ENCODE measurements at regions not wholly inside any gene's neighbourhood (a gene's known extent, or its start where the extent isn't known, plus 50 kb on each side); places are given as distances from the start of the nearest gene placed in this dataset.
"Not testable (repeated sequence)": the region's sequence is repeated elsewhere in the genome, so short reads cannot be mapped to it uniquely, and the experiment has no call there.

GRCh38 chr9:66152406-66152805 is 415.5 kb downstream of the FOXD4L4 start:
- DNase-seq, result not testable (repeated sequence)

GRCh38 chr9:66153021-66153725 is 416.2 kb downstream of the FOXD4L4 start:
- peak; percentile 20 for DNase-seq

GRCh38 chr9:66153971-66154691 is 417.2 kb downstream of the FOXD4L4 start:
- DNase-seq, result not testable (repeated sequence)

GRCh38 chr9:66182316-66182715 is 445.4 kb downstream of the FOXD4L4 start:
- DNase-seq, result not testable (repeated sequence)

GRCh38 chr9:66183648-66184047 is 446.7 kb downstream of the FOXD4L4 start:
- not testable (repeated sequence) for DNase-seq

- DNase-seq, result not testable (repeated sequence)
These were observed 460.3 kb downstream of the FOXD4L4 start for GRCh38 chr9:66197199-66197598.

GRCh38 chr9:66198421-66198820 is 461.5 kb downstream of the FOXD4L4 start:
- DNase-seq, result not testable (repeated sequence)

- DNase-seq, result not testable (repeated sequence)
These were observed 469.7 kb downstream of the FOXD4L4 start for GRCh38 chr9:66206617-66207016.

- not testable (repeated sequence) for DNase-seq
These were observed 471.0 kb downstream of the FOXD4L4 start for GRCh38 chr9:66207914-66208313.

- DNase-seq, result not testable (repeated sequence)
These were observed 507.8 kb downstream of the FOXD4L4 start for GRCh38 chr9:66244763-66245162.

GRCh38 chr9:66245481-66245880 is 508.5 kb downstream of the FOXD4L4 start:
- not testable (repeated sequence) for DNase-seq

- not testable (repeated sequence) for DNase-seq
These were observed 520.6 kb downstream of the FOXD4L4 start for GRCh38 chr9:66257581-66257980.

GRCh38 chr9:66261576-66261975 is 524.6 kb downstream of the FOXD4L4 start:
- not testable (repeated sequence) for DNase-seq

- not testable (repeated sequence) for DNase-seq
These were observed 526.7 kb downstream of the FOXD4L4 start for GRCh38 chr9:66263621-66264020.

GRCh38 chr9:66264786-66265185 is 527.8 kb downstream of the FOXD4L4 start:
- not testable (repeated sequence) for DNase-seq

GRCh38 chr9:66266202-66266601 is 529.3 kb downstream of the FOXD4L4 start:
- peak; percentile 3 for DNase-seq

- DNase-seq, result not testable (repeated sequence)
These were observed 530.0 kb downstream of the FOXD4L4 start for GRCh38 chr9:66266856-66267430.

- peak; percentile 21 for DNase-seq
These were observed 530.7 kb downstream of the FOXD4L4 start for GRCh38 chr9:66267684-66268083.

- DNase-seq, result not testable (repeated sequence)
These were observed 532.1 kb downstream of the FOXD4L4 start for GRCh38 chr9:66269024-66269423.

- not testable (repeated sequence) for DNase-seq
These were observed 532.8 kb downstream of the FOXD4L4 start for GRCh38 chr9:66269783-66270182.

GRCh38 chr9:66278809-66279208 is 541.9 kb downstream of the FOXD4L4 start:
- not testable (repeated sequence) for DNase-seq

Data from CD4-positive, alpha-beta T cell treated with Interleukin-6 for 4 hours (primary cell).